Heart left ventricle (tissue), 13 donors: ENCODE measurements at regions not wholly inside any gene's neighbourhood (a gene's known extent, or its start where the extent isn't known, plus 50 kb on each side); places are given as distances from the start of the nearest gene placed in this dataset.

Experiments
- CTCF ChIP-seq, 12 donors: fragments of 200-600 bp; sonication (generic) in 4 of 12; IDR thresholded peaks; one replicate each; pipeline versions ENCODE4 v1.5.0 to v1.8.0; 2018 to 2022; ENCODE audit warnings: antibody characterized with exemption in 12 of 12, mild to moderate bottlenecking in 5 of 12
- POLR2A ChIP-seq, 2 donors: fragments of 450-650 bp; IDR thresholded peaks; one replicate each; pipeline ENCODE4 v1.6.1; 2017; ENCODE audit warnings: antibody characterized with exemption in 2 of 2, mild to moderate bottlenecking in 2 of 2, moderate library complexity in 2 of 2
- donor health status: ischemic (EF 13 %, LVEDD 7.1; RV severe dilation, severe dysfunction).
- donor health status: DM: no; HTN: yes; CAD: no.
- donor health status: DM: no; HTN: no; CAD: no.
- donor health status: ischemic (EF 25% LVEDD 6.9; RV normal size, moderate dysfunction).
- donor health status: ischemic (EF 25% LVEDD 5.7; RV mildly dilated, moderate dysfunction).
- donor health status: ischemic (EF 35%, LVEDD 5.7; RV mildly dilated, moderate dysfunction).
- donor health status: nonischemic (EF 11% LVEDD 7.7; RV severe dilation, severe dysfunction).
- donor health status: DM: yes; HTN: yes; CAD: no.
- donor health status: PGD.
- donor health status: ischemic (EF 29% LVEDD 5.4; RV normal size, mild dysfunction).
- donor health status: nonischemic (EF 23%, LVEDD 6.1; RV moderate dilation, normal function).

- no peak for TF ChIP-seq POLR2A (IDR thresholded peaks at IDR 0.05)
- no peak for TF ChIP-seq CTCF (IDR thresholded peaks at IDR 0.05)
Measured at GRCh38 chr4:158965226-158965625, 137.7 kb upstream of the RAPGEF2 start.
